ENCODE measurements at regions not wholly inside any gene's neighbourhood (a gene's known extent, or its start where the extent isn't known, plus 50 kb on each side); places are given as distances from the start of the nearest gene placed in this dataset.

GRCh38 chr13:54356849-54357248, 1328.2 kb downstream of the OLFM4 start:
- TF ChIP-seq CTCF (IDR thresholded peaks at IDR 0.05) (no peak), POLR2A (IDR thresholded peaks at IDR 0.05) (no peak)

All from Peyer's patch (tissue), 4 donors.